GM12892 (cell line): ENCODE measurements at regions not wholly inside any gene's neighbourhood (a gene's known extent, or its start where the extent isn't known, plus 50 kb on each side); places are given as distances from the start of the nearest gene placed in this dataset.
A peak's percentile ranks its signal among the peaks of the same experiment; 100 is the strongest.

Source experiments
- DNase-seq: peaks from one replicate; pipeline ENCODE4 v3.0.0; 2011; ENCODE audit not compliant: insufficient read length
- FAIRE-seq: peaks from 2 replicates; lab custom pipeline; 2011; peaks lifted over from hg19 to GRCh38; lab: Jason Lieb, UNC
- POLR2A ChIP-seq: IDR thresholded peaks from 2 replicates; pipeline ENCODE4 v1.6.1; 2011; ENCODE audit warnings: low read depth, low read length, control low read depth
- POLR2AphosphoS5 ChIP-seq: IDR thresholded peaks from 2 replicates; pipeline ENCODE4 v1.6.1; 2011; ENCODE audit warnings: low read depth, low read length, control low read depth
- TAF1 ChIP-seq: IDR thresholded peaks from 2 replicates; pipeline ENCODE4 v1.6.1; 2011; ENCODE audit warnings: low read depth, mild to moderate bottlenecking, control low read depth, low read length, borderline replicate concordance

- FAIRE-seq (no peak), DNase-seq (no peak)
- TF ChIP-seq POLR2A, result no peak
- TF ChIP-seq TAF1, result no peak
- TF ChIP-seq POLR2AphosphoS5, result no peak
Observed at GRCh38 chr7:121489440-121489839, 93.3 kb upstream of the FAM3C start.

- FAIRE-seq (no peak), DNase-seq (no peak)
- TF ChIP-seq POLR2AphosphoS5 (no peak), TAF1 (no peak), POLR2A (no peak)
Observed at GRCh38 chr7:121488111-121488650, 92.1 kb upstream of the FAM3C start.

- DNase-seq, result no peak
- no peak for FAIRE-seq
- TF ChIP-seq POLR2AphosphoS5, result no peak
- no peak for TF ChIP-seq POLR2A
- TF ChIP-seq TAF1, result no peak
Observed at GRCh38 chr7:121486590-121486989, 90.5 kb upstream of the FAM3C start.

GRCh38 chr7:121485467-121486243, 89.5 kb upstream of the FAM3C start:
- no peak for TF ChIP-seq POLR2A
- no peak for TF ChIP-seq POLR2AphosphoS5
- no peak for TF ChIP-seq TAF1
- FAIRE-seq, result no peak
- no peak for DNase-seq

- no peak for DNase-seq
- FAIRE-seq, result no peak
- TF ChIP-seq POLR2AphosphoS5, result no peak
- TF ChIP-seq TAF1, result no peak
- TF ChIP-seq POLR2A, result no peak
Observed at GRCh38 chr7:121484089-121484763, 88.1 kb upstream of the FAM3C start.

GRCh38 chr7:121480566-121481335, 84.6 kb upstream of the FAM3C start:
- FAIRE-seq (peak; percentile 40), DNase-seq (no peak)
- TF ChIP-seq TAF1, result no peak
- TF ChIP-seq POLR2AphosphoS5, result no peak
- TF ChIP-seq POLR2A, result no peak

- FAIRE-seq (no peak), DNase-seq (no peak)
- TF ChIP-seq TAF1 (no peak), POLR2A (no peak), POLR2AphosphoS5 (no peak)
Observed at GRCh38 chr7:121480058-121480457, 84.0 kb upstream of the FAM3C start.

GRCh38 chr7:121479466-121479865, 83.4 kb upstream of the FAM3C start:
- TF ChIP-seq TAF1, result no peak
- TF ChIP-seq POLR2A, result no peak
- no peak for TF ChIP-seq POLR2AphosphoS5
- DNase-seq (no peak), FAIRE-seq (no peak)

- TF ChIP-seq POLR2AphosphoS5 (no peak), TAF1 (no peak), POLR2A (no peak)
- FAIRE-seq (no peak), DNase-seq (no peak)
Observed at GRCh38 chr7:121475806-121476205, 79.7 kb upstream of the FAM3C start.

- TF ChIP-seq TAF1, result no peak
- TF ChIP-seq POLR2A, result no peak
- no peak for TF ChIP-seq POLR2AphosphoS5
Observed at GRCh38 chr7:121474301-121474673, 78.2 kb upstream of the FAM3C start.

GRCh38 chr7:121473645-121474300, 77.7 kb upstream of the FAM3C start:
- no peak for DNase-seq
- FAIRE-seq, result no peak
- no peak for TF ChIP-seq POLR2AphosphoS5
- no peak for TF ChIP-seq TAF1
- TF ChIP-seq POLR2A, result no peak

More at GRCh38 chr7:121474301-121474673, 78.2 kb upstream of the FAM3C start:
- FAIRE-seq (no peak), DNase-seq (no peak)
